D341Med (cell line): ENCODE measurements at regions not wholly inside any gene's neighbourhood (a gene's known extent, or its start where the extent isn't known, plus 50 kb on each side); places are given as distances from the start of the nearest gene placed in this dataset.
A peak's percentile ranks its signal among the peaks of the same experiment; 100 is the strongest.
"Not testable (repeated sequence)": the region's sequence is repeated elsewhere in the genome, so short reads cannot be mapped to it uniquely, and the experiment has no call there.

ENCODE experiments used
- DNase-seq: peaks from one replicate; pipeline ENCODE4 v3.0.0; 2012; ENCODE audit warnings: low spot score

GRCh38 chr11:67873223-67873622 is 130.7 kb downstream of the UNC93B1 start:
- DNase-seq: peak; percentile 15

- not testable (repeated sequence) for DNase-seq
These were observed 132.7 kb downstream of the UNC93B1 start for GRCh38 chr11:67871168-67871567.

- not testable (repeated sequence) for DNase-seq
These were observed 141.0 kb downstream of the UNC93B1 start for GRCh38 chr11:67862896-67863295.

- peak; percentile 29 for DNase-seq
These were observed 144.3 kb downstream of the UNC93B1 start for GRCh38 chr11:67859513-67860161.

- not testable (repeated sequence) for DNase-seq
These were observed 153.2 kb downstream of the UNC93B1 start for GRCh38 chr11:67850747-67851146.

GRCh38 chr11:67849766-67850165 is 154.1 kb downstream of the UNC93B1 start:
- DNase-seq: not testable (repeated sequence)

- not testable (repeated sequence) for DNase-seq
These were observed 155.7 kb downstream of the UNC93B1 start for GRCh38 chr11:67847896-67848875.

GRCh38 chr11:67846303-67846702 is 157.6 kb downstream of the UNC93B1 start:
- DNase-seq: not testable (repeated sequence)

GRCh38 chr11:67845296-67845695 is 158.6 kb downstream of the UNC93B1 start:
- DNase-seq: not testable (repeated sequence)

GRCh38 chr11:67840599-67840998 is 163.3 kb downstream of the UNC93B1 start:
- not testable (repeated sequence) for DNase-seq

- not testable (repeated sequence) for DNase-seq
These were observed 155.7 kb upstream of the ALDH3B2 start for GRCh38 chr11:67830152-67830551.

GRCh38 chr11:67826951-67827296 is 152.5 kb upstream of the ALDH3B2 start:
- DNase-seq: not testable (repeated sequence)

GRCh38 chr11:67826028-67826950 is 151.9 kb upstream of the ALDH3B2 start:
- DNase-seq: peak; percentile 38

GRCh38 chr11:67824861-67825260 is 150.4 kb upstream of the ALDH3B2 start:
- DNase-seq: not testable (repeated sequence)

GRCh38 chr11:67820081-67820480 is 145.7 kb upstream of the ALDH3B2 start:
- DNase-seq: no peak

- DNase-seq: not testable (repeated sequence)
These were observed 143.1 kb upstream of the ALDH3B2 start for GRCh38 chr11:67817558-67817957.

- DNase-seq: not testable (repeated sequence)
These were observed 134.9 kb upstream of the ALDH3B2 start for GRCh38 chr11:67809301-67809700.

GRCh38 chr11:67807896-67808295 is 133.5 kb upstream of the ALDH3B2 start:
- DNase-seq: not testable (repeated sequence)

GRCh38 chr11:67806728-67807235 is 132.4 kb upstream of the ALDH3B2 start:
- DNase-seq: not testable (repeated sequence)

GRCh38 chr11:67806183-67806582 is 131.8 kb upstream of the ALDH3B2 start:
- not testable (repeated sequence) for DNase-seq
